ENCODE measurements at regions not wholly inside any gene's neighbourhood (a gene's known extent, or its start where the extent isn't known, plus 50 kb on each side); places are given as distances from the start of the nearest gene placed in this dataset.

DNA sequence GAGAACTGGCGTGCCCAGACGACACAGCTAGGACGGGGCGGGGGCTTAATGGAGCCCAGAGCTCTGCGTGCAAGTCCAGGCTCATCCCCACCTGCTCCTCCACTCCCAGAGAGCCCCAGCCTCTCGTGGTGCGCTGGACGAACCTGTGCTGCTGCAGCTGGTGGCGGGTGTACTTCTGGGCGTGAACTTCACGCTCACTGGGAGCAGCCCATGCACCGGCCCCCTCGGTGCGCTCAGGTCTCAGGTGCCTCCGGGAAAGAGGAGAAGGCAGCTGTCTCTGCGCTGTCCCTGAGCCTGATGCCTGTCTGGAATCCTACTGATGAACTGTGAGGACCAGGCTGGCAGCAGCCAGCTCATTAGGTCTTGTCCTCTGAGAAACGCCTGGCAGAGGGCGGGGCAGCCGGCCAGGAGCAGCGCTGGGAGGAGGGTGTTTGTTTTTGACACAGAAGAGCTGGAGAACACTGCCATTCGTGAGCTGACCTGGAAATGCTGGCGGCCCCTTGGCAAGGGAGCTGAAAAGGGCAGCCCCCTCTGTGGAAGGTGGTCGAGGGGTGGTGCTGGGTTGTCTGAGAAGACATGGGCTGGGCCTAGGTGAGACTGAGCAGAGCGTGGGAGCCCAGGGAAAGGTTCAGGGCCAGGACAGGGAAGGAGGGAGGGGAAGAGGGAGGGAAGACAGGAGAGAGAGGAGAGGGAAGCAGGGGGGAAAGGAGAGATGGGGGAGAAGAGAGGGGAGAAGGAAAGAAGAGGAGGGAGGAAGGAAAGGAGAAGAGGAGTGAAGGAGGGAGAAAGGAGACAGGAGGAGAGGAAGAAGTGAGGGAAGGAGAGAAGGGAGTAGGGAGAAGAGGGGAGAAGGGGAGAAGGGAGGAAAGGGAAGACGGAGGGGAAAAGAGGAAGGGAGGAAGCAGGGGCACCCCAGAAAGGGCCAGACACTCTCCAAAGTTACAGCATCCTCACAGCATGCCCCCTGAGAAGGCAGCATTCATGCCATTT is 53.5 kb upstream of the TNS3 start:
- peak; percentile 40 for ATAC-seq (ENCODE audit: insufficient read depth, low FRiP score)
- no peaks in the 10 kb centered on the region for H3K9me3 ChIP-seq (ENCODE audit: control insufficient read depth in 4 of 4, insufficient read depth in 3 of 4, low read length in 3 of 4)
- 54 to 69% methylated on average over 25 of the region's 25 CpGs for WGBS, 2 donors
- H3K27ac ChIP-seq (ENCODE audit: low read depth in 1 of 2, low read length in 1 of 2) = peak overlapping the region in 1 of 2 donors; percentile 47
- no peak overlapping the region for H3K4me3 ChIP-seq
- H3K4me1 ChIP-seq (ENCODE audit: control insufficient read depth in 5 of 5, insufficient read depth in 5 of 5, low read length in 5 of 5) = peaks cover 0 to 36% (median 9%) of the 10 kb centered on the region in 5 donors
- TF ChIP-seq CTCF (IDR thresholded peaks at IDR 0.05; ENCODE audit: control extremely low read depth, extremely low read depth) = no peak
- no peak overlapping the region for H3K9ac ChIP-seq (ENCODE audit: insufficient read depth in 1 of 2, low read length in 2 of 2)
- H3K36me3 ChIP-seq (ENCODE audit: control insufficient read depth in 4 of 4, insufficient read depth in 4 of 4, low read length in 4 of 4) = no peaks in the 10 kb centered on the region
- no peaks in the 10 kb centered on the region for H3K27me3 ChIP-seq (ENCODE audit: control insufficient read depth in 3 of 3, insufficient read depth in 3 of 3, low read length in 2 of 3)
- peak; percentile 53 to 71 (median 69) for DNase-seq

DNA sequence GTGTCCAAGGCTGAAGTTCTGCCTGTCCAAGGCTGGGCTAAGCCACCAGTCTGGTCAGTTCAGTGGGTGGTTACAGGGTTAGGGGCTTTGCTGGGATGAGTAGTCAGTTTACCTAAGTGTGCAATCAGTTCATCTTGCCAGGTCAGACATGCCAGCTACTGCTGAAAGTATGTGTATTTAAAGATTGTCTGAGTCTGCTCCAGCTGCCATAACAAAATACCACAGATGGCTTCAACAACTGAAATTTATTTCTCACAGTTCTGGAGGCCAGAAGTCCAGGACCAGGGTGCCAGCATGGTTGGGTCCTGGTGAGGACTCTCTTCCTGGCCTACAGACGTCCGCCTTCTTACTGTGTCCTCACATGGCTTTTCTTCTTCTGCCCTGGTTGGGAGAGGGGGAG is 52.4 kb upstream of the TNS3 start:
- Histone ChIP-seq H3K4me1 (ENCODE audit: control insufficient read depth in 5 of 5, insufficient read depth in 5 of 5, low read length in 5 of 5) (peaks cover 0 to 33% (median 9%) of the 10 kb centered on the region in 5 donors), H3K27ac (ENCODE audit: low read depth in 1 of 2, low read length in 1 of 2) (no peak overlapping the region), H3K27me3 (ENCODE audit: control insufficient read depth in 3 of 3, insufficient read depth in 3 of 3, low read length in 2 of 3) (no peaks in the 10 kb centered on the region), H3K4me3 (no peak overlapping the region), H3K9ac (ENCODE audit: insufficient read depth in 1 of 2, low read length in 2 of 2) (no peak overlapping the region), H3K9me3 (ENCODE audit: control insufficient read depth in 4 of 4, insufficient read depth in 3 of 4, low read length in 3 of 4) (no peaks in the 10 kb centered on the region), H3K36me3 (ENCODE audit: control insufficient read depth in 4 of 4, insufficient read depth in 4 of 4, low read length in 4 of 4) (no peaks in the 10 kb centered on the region)
- 65 to 76% methylated on average over 2 of the region's 2 CpGs for WGBS, 2 donors
- TF ChIP-seq CTCF (IDR thresholded peaks at IDR 0.05; ENCODE audit: control extremely low read depth, extremely low read depth) = no peak
- DNase-seq (no peak), ATAC-seq (ENCODE audit: insufficient read depth, low FRiP score) (no peak)

DNA sequence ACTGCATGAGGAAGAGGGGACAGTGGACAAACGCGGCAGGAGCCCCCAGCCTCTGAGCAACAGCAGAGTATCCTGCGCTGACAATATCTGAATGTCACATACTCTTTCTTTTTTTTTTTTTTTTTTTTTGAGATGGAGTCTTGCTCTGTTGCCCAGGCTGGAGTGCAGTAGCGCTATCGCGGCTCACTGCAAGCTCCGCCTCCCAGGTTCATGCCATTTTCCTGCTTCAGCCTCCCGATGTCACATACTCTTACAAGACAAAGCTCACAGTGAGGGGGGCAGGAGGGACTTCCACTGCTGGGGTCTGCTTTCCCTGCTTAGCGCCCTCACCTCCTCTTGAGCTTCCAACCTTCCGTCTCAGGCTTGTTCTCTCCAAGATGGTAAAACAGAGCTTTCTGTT is 51.2 kb upstream of the TNS3 start:
- H3K4me3 ChIP-seq = no peak overlapping the region
- WGBS, 2 donors = 97 to 98% methylated on average over 10 of the region's 10 CpGs
- H3K9ac ChIP-seq (ENCODE audit: insufficient read depth in 1 of 2, low read length in 2 of 2) = no peak overlapping the region
- DNase-seq = no peak
- no peaks in the 10 kb centered on the region for H3K27me3 ChIP-seq (ENCODE audit: control insufficient read depth in 3 of 3, insufficient read depth in 3 of 3, low read length in 2 of 3)
- no peaks in the 10 kb centered on the region for H3K9me3 ChIP-seq (ENCODE audit: control insufficient read depth in 4 of 4, insufficient read depth in 3 of 4, low read length in 3 of 4)
- TF ChIP-seq CTCF (IDR thresholded peaks at IDR 0.05; ENCODE audit: control extremely low read depth, extremely low read depth) = no peak
- no peak for ATAC-seq (ENCODE audit: insufficient read depth, low FRiP score)
- H3K36me3 ChIP-seq (ENCODE audit: control insufficient read depth in 4 of 4, insufficient read depth in 4 of 4, low read length in 4 of 4) = no peaks in the 10 kb centered on the region
- H3K27ac ChIP-seq (ENCODE audit: low read depth in 1 of 2, low read length in 1 of 2) = no peak overlapping the region
- peaks cover 0 to 23% (median 9%) of the 10 kb centered on the region in 5 donors for H3K4me1 ChIP-seq (ENCODE audit: control insufficient read depth in 5 of 5, insufficient read depth in 5 of 5, low read length in 5 of 5)

Data from lung (tissue), 11 donors.